ENCODE measurements at regions not wholly inside any gene's neighbourhood (a gene's known extent, or its start where the extent isn't known, plus 50 kb on each side); places are given as distances from the start of the nearest gene placed in this dataset.

DNA sequence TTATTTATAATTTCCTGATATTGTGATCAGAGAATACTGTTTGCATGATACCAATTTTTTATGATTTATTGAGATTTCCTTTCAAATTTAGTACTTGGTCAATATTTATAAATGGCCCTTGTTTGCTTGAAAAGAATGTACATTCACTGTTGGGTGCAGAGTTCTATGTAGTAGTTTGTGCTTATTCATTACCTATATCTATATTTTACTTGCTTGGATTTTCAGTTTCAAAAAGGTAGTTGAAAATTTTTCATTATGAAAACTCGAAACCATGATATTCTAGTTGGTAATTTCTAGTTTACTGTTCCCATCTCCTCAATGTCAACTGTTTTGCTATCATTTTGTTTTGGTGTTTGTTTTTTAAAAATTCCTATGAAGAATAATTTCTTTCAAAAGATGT is 155.7 kb downstream of the AASDHPPT start:
- Histone ChIP-seq H3K27me3 (ENCODE audit: low read depth) (no peaks in the 10 kb centered on the region), H3K4me3 (no peak overlapping the region), H3K36me3 (replicated peaks) (no peaks in the 10 kb centered on the region), H3K4me1 (no peaks in the 10 kb centered on the region), H3K9me3 (no peaks in the 10 kb centered on the region)
- DNase-seq (ENCODE audit: low spot score in 2 of 2): no peak
- in situ Hi-C loops (cut with MboI; ENCODE audit: low sequenced_read_pairs): no loop called here

DNA sequence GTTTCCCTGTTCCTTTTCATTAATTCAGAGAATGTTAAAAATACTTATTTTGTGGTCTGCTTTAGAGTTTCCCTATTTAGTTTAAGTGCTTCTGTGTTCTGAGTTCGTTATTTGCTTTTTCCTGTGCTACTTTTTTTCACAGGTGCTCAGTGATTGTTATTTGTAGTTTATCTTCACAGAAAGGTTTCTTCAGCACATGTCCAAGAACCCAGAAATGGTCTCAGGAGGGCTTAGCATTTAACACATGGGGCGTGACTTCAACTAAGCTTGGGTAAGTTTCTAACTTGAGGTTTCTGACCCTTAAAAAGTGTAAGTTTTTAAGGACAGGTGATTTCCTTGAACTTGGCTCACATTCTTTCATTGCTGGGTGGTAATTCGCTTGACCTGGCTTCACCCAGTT is 157.3 kb downstream of the AASDHPPT start:
- no peaks in the 10 kb centered on the region for H3K27me3 ChIP-seq (ENCODE audit: low read depth)
- DNase-seq (ENCODE audit: low spot score in 2 of 2): no peak
- no peaks in the 10 kb centered on the region for H3K36me3 ChIP-seq (replicated peaks)
- no peaks in the 10 kb centered on the region for H3K4me1 ChIP-seq
- H3K4me3 ChIP-seq: no peak overlapping the region
- no peaks in the 10 kb centered on the region for H3K9me3 ChIP-seq
- in situ Hi-C loops (cut with MboI; ENCODE audit: low sequenced_read_pairs): no loop called here

DNA sequence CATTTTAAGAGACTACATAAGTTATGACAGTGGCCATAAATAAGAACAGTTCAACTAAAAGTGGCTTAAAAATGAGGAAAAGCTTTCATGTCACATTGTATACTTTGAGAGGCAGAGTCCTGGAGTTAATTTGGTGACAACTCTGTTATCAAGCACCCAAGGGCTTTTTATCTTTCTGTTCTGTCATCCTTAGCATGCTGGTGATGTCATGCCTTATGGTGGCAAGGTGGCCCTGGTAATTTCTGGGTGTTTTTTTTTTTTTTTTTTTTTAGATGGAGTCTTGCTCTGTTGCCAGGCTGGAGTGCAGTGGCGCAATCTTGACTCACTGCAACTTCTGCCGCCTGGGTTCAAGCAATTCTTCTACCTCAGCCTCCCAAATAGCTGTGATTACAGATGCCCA is 158.8 kb downstream of the AASDHPPT start:
- H3K27me3 ChIP-seq (ENCODE audit: low read depth): peaks cover 2% of the 10 kb centered on the region; the same call in 1 of the 2 replicates
- H3K4me1 ChIP-seq: no peaks in the 10 kb centered on the region
- DNase-seq (ENCODE audit: low spot score in 2 of 2): no peak
- in situ Hi-C loops (cut with MboI; ENCODE audit: low sequenced_read_pairs): no loop called here
- H3K36me3 ChIP-seq (replicated peaks): no peaks in the 10 kb centered on the region
- H3K9me3 ChIP-seq: no peaks in the 10 kb centered on the region
- H3K4me3 ChIP-seq: no peak overlapping the region

DNA sequence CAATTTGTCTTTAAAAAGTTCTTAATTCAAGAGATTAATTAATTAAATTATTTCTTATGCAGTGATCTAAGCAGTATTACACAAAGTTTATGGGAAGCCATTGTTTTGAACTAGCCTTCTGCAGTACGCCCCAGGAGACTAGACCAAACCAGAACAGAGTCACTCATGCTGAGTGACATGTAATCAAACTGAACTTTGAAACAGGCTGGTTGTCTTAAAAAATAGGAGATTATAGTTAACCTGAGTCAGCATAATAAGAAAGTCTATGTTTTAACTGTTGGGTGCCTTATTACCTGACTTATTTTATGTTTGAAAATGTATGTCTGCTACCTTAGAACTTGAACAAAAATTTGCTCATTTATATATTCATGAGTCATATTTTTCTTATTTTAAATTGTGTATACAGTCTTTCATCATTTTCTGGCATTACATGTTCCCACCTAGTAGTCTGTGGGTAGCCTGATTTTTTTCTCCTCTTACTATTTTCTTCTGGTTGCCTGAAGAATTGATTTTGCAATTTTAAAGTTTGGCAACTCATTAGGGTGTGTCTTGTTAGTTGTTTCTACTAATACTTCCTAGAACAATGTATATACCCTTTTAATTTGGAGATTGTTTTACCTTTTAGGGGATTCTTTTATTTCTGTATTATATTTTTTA is 161.4 kb downstream of the AASDHPPT start:
- H3K36me3 ChIP-seq (replicated peaks): no peaks in the 10 kb centered on the region
- in situ Hi-C loops (cut with MboI; ENCODE audit: low sequenced_read_pairs): no loop called here
- no peak overlapping the region for H3K4me3 ChIP-seq
- peaks cover 2% of the 10 kb centered on the region; the same call in 1 of the 2 replicates for H3K27me3 ChIP-seq (ENCODE audit: low read depth)
- H3K9me3 ChIP-seq: no peaks in the 10 kb centered on the region
- H3K4me1 ChIP-seq: no peaks in the 10 kb centered on the region
- DNase-seq (ENCODE audit: low spot score in 2 of 2): no peak

DNA sequence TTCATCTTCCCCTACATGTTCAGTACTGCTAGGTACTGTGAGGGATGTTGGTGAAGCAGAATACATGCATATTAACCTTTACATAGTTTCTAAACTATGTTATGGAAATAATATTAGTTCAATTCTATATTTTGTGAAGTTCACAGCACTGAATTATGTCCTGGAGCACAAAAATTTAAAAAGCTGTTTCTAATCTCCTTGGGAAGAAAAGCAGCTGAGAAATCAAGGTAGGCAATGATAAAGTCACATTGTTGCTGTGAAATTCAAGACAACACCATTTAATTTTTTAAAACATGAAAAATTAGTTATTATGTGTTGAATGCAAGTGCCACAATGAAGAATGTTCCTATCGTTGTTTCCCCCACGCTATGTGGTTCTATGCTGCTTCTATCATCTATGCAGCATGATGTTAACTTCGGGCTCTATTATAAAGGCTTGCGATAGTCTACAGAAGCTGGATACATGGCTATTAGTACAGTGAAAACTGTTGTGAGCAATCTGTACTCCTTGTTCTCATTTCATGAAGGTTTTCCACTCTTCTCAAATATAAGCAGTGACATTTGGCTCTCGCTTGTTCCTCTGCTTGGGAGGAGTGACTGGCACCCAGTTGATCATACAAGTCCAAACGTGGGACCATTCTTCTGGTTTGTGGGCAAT is 164.3 kb downstream of the AASDHPPT start:
- Histone ChIP-seq H3K4me3 (no peak overlapping the region), H3K4me1 (no peaks in the 10 kb centered on the region), H3K27me3 (ENCODE audit: low read depth) (peaks cover 2% of the 10 kb centered on the region; the same call in 1 of the 2 replicates), H3K9me3 (no peaks in the 10 kb centered on the region), H3K36me3 (replicated peaks) (no peaks in the 10 kb centered on the region)
- no peak for DNase-seq (ENCODE audit: low spot score in 2 of 2)
- in situ Hi-C loops (cut with MboI; ENCODE audit: low sequenced_read_pairs): no loop called here

DNA sequence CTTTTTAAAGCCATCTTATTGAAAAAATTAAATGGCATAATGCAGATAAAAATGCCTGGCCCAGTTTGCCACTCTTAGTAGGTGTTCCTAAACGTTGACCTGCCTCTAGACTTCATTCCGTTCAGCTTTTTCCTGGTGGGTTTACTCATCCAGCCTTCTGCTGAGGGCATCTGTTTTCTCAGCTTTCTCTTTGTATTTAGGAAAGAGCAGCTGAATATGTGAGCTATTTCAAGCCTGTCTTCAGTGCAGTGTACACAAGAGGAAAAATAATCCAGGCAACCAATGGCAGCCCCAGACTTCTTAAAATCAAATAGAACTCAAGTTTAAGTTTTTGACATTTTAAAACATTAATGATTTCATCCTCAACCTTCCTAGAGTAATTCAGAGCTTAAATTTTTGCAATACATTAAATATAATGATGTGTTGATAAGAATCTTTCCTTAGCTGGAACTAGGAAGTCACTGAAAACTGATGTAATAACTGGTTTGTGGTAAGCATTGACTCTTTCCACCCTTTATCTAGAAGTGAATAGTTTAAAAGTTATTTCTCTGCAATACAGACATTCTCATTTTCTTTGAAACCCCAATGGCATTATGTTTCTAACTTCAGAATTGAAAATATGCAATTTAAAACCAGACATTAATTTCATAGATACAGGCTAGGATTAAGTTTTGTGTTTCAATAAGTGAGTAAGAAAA is 165.4 kb downstream of the AASDHPPT start:
- H3K4me3 ChIP-seq: no peak overlapping the region
- in situ Hi-C loops (cut with MboI; ENCODE audit: low sequenced_read_pairs): no loop called here

DNA sequence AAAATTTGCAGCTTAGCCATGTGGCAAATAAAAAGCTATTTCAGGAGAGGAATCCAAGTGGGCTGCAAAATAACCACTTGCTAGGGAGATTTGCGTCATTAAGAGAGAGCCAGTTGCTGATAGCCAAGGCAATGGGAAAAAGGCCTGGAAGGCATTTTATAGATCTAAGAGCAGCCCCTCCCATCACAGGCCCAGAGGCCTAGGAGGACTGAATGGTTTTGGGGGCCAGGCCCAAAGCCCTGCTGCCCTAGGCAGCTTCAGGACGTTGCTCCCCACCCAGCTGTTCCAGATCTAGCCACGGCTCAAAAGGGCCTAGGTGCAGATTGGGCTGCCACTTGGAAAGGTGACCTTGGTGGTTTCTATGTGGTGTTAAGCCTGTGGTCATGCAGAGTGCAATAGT is 169.0 kb downstream of the AASDHPPT start:
- Histone ChIP-seq H3K4me1 (no peaks in the 10 kb centered on the region), H3K9me3 (no peaks in the 10 kb centered on the region), H3K27me3 (ENCODE audit: low read depth) (no peaks in the 10 kb centered on the region), H3K4me3 (no peak overlapping the region), H3K36me3 (replicated peaks) (no peaks in the 10 kb centered on the region)
- in situ Hi-C loops (cut with MboI; ENCODE audit: low sequenced_read_pairs): no loop called here
- DNase-seq (ENCODE audit: low spot score in 2 of 2): no peak

More for the DNA sequence above, 165.4 kb downstream of the AASDHPPT start:
- Histone ChIP-seq H3K27me3 (ENCODE audit: low read depth) (peaks cover 2% of the 10 kb centered on the region; the same call in 1 of the 2 replicates), H3K36me3 (replicated peaks) (no peaks in the 10 kb centered on the region), H3K9me3 (no peaks in the 10 kb centered on the region), H3K4me1 (no peaks in the 10 kb centered on the region)
- DNase-seq (ENCODE audit: low spot score in 2 of 2): no peak

DNA sequence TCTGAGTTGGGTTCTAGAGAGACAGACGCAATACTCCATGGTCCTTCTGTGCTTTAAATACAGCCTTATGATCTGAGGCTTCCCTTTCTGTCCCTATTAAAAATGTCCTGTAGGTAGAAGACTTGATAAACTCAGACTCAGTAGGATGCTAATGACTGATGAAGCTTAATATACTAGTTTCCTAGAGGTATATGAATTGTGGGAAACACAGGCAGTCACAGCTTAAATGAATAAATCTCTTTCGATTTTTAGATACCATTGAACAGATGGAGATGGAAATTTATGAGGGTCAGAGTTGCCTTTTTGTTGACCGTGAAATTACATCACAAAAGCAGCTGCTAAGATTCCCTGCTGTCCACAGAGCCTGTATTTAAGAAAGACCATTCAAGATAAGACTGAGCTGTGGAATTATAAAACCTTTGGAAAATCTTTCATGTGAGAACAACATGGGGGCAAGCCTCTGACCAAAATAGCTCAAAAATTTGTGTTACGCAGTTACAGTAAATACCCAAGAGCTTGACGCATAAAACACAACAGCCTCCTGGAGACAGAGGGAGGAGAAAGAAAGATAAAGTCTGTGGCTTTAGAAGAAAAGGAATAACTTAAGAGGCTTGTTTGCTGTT is 172.3 kb downstream of the AASDHPPT start:
- in situ Hi-C loops (cut with MboI; ENCODE audit: low sequenced_read_pairs): no loop called here
- Histone ChIP-seq H3K27me3 (ENCODE audit: low read depth) (no peaks in the 10 kb centered on the region), H3K36me3 (replicated peaks) (no peaks in the 10 kb centered on the region), H3K4me3 (no peak overlapping the region), H3K4me1 (no peaks in the 10 kb centered on the region), H3K9me3 (no peaks in the 10 kb centered on the region)
- DNase-seq (ENCODE audit: low spot score in 2 of 2): peak in 1 of 2 experiments; percentile 40

DNA sequence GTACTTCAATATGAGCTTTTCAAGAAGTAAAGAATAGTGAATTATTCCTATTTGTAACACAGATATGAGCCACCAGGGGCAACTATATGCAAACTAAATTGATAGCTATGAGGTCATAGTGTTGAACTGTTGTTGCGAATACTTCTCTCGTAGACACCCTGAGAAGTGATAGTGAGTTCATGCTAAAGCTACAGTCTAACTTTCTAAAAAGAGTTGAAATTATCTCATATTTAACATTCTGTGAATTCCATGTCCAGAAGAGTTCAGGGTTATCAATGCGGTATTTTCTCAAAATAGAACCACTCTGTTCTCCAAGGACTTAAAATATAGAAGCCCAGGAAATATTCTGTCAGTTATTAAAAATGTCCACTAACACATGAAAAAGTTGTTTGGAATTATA is 185.4 kb downstream of the AASDHPPT start:
- no peaks in the 10 kb centered on the region for H3K36me3 ChIP-seq (replicated peaks)
- no peaks in the 10 kb centered on the region for H3K9me3 ChIP-seq
- H3K4me1 ChIP-seq: no peaks in the 10 kb centered on the region
- no peak for DNase-seq (ENCODE audit: low spot score in 2 of 2)
- H3K4me3 ChIP-seq: no peak overlapping the region
- no peaks in the 10 kb centered on the region for H3K27me3 ChIP-seq (ENCODE audit: low read depth)
- in situ Hi-C loops (cut with MboI; ENCODE audit: low sequenced_read_pairs): no loop called here

DNA sequence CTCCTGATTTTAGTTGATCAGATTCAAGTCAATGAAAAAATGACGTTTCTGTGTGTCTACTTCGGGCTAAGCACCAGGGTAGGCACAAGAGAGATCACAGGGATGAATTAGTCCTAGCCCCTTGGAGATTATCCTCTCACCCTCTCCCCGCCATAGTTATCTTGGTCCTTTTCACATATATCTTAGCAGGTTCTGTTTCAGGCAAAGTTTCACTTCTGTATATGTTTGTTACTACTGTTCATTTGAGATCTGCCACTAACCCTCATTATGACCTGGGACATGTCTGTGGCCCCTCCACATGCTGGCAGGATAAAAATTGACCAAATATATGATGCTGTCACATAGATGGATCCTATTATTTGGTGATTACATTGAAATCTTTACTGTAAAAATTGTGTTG is 186.1 kb downstream of the AASDHPPT start:
- DNase-seq (ENCODE audit: low spot score in 2 of 2): no peak
- no peaks in the 10 kb centered on the region for H3K9me3 ChIP-seq
- H3K4me3 ChIP-seq: no peak overlapping the region
- H3K4me1 ChIP-seq: no peaks in the 10 kb centered on the region
- no peaks in the 10 kb centered on the region for H3K36me3 ChIP-seq (replicated peaks)
- no peaks in the 10 kb centered on the region for H3K27me3 ChIP-seq (ENCODE audit: low read depth)
- in situ Hi-C loops (cut with MboI; ENCODE audit: low sequenced_read_pairs): no loop called here

DNA sequence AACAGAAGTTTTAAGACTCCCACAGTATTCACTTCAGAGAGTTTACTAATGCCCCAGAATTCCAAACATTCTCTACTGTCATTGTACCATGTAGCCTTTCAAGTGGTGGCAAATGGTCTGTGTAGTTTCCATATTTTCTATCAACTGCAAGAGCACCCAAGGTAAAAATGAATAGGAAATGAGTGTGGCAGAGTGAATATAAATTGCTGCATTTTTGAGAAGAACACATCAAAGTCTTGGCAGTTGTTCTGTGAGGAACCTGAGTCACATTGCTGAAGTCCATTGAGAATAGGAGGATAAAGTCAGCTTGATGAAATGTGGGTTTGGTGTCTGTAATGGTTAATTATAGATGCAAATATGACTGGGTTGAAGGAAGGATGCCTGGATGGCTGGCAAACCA is 193.6 kb downstream of the AASDHPPT start:
- Histone ChIP-seq H3K36me3 (replicated peaks) (no peaks in the 10 kb centered on the region), H3K27me3 (ENCODE audit: low read depth) (no peaks in the 10 kb centered on the region), H3K4me3 (no peak overlapping the region), H3K9me3 (no peaks in the 10 kb centered on the region), H3K4me1 (no peaks in the 10 kb centered on the region)
- in situ Hi-C loops (cut with MboI; ENCODE audit: low sequenced_read_pairs): no loop called here
- DNase-seq (ENCODE audit: low spot score in 2 of 2): no peak

DNA sequence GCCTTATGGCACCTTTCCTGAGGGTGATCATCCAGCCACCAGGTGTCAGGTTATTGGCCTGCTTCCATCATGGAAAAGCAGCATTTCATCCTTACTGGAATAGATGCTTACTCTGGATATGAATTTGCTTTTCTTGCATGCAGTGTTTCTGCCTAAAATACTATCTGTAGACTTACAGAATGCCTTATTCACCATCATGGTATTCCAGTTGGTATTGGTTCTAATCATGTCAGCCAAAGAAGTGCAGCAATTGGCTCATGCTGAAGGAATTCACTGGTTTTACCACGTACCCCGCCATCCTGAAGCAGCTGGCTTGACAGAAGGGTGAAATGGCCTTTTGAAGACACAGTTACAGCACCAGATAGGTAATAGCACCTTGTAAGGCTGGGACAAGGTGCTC is 194.2 kb downstream of the AASDHPPT start:
- no peaks in the 10 kb centered on the region for H3K27me3 ChIP-seq (ENCODE audit: low read depth)
- H3K4me1 ChIP-seq: no peaks in the 10 kb centered on the region
- no peaks in the 10 kb centered on the region for H3K36me3 ChIP-seq (replicated peaks)
- H3K4me3 ChIP-seq: no peak overlapping the region
- no peaks in the 10 kb centered on the region for H3K9me3 ChIP-seq
- no peak for DNase-seq (ENCODE audit: low spot score in 2 of 2)
- in situ Hi-C loops (cut with MboI; ENCODE audit: low sequenced_read_pairs): no loop called here

DNA sequence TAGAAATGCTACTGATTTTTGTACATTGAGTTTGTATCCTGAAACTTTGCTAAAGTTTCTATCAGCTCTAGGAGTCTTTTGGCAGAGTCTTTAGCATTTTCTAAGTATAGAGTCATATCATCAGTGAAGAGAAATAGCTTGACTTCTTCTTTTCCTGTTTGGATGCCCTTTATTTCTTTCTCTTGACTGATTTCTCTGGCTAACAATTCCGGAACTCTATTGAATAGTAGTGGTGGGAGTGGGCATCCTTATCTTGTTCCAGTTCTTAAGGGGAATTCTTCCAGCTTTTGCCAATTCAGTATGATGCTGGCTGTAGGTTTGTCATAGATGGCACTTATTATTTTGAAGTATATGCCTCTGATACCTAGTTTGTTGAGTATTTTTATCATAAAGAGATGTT is 197.7 kb downstream of the AASDHPPT start:
- no peaks in the 10 kb centered on the region for H3K9me3 ChIP-seq
- DNase-seq (ENCODE audit: low spot score in 2 of 2): no peak
- no peak overlapping the region for H3K4me3 ChIP-seq
- H3K4me1 ChIP-seq: no peaks in the 10 kb centered on the region
- no peaks in the 10 kb centered on the region for H3K27me3 ChIP-seq (ENCODE audit: low read depth)
- in situ Hi-C loops (cut with MboI; ENCODE audit: low sequenced_read_pairs): no loop called here
- H3K36me3 ChIP-seq (replicated peaks): no peaks in the 10 kb centered on the region

DNA sequence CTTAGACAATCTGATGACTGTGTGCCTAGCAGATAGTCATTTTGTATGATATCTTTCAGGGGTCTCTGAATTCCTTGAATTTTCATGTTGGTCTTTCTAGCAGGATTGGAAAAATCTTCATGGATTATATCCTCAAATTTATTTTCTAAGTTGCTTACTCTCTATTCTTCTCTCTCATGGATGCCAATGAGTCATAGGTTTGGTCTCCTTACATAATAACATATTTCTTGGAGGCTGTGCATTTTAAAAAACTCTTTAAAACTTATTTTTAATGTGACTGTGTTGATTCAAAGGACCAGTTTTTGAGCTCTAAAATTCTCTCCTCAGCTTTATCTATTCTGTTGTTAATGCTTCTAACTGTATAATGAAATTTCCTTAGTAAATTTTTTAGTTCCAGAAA is 198.7 kb downstream of the AASDHPPT start:
- H3K4me1 ChIP-seq: no peaks in the 10 kb centered on the region
- H3K27me3 ChIP-seq (ENCODE audit: low read depth): no peaks in the 10 kb centered on the region
- in situ Hi-C loops (cut with MboI; ENCODE audit: low sequenced_read_pairs): no loop called here
- no peak for DNase-seq (ENCODE audit: low spot score in 2 of 2)
- H3K4me3 ChIP-seq: no peak overlapping the region
- H3K36me3 ChIP-seq (replicated peaks): no peaks in the 10 kb centered on the region
- no peaks in the 10 kb centered on the region for H3K9me3 ChIP-seq

Data from HAP-1 (cell line).